Mesodermal cell (in vitro differentiated cells): ENCODE measurements at regions not wholly inside any gene's neighbourhood (a gene's known extent, or its start where the extent isn't known, plus 50 kb on each side); places are given as distances from the start of the nearest gene placed in this dataset.

Experiments used
- H3K27ac ChIP-seq: 2 replicates; pipeline ENCODE4 v1.7.0; 2013; ENCODE audit warnings: mild to moderate bottlenecking, low read depth, low read length, moderate library complexity; ENCODE audit not compliant: severe bottlenecking
- H3K36me3 ChIP-seq: 2 replicates; pipeline ENCODE4 v1.7.1; 2013; ENCODE audit warnings: mild to moderate bottlenecking, low read length, moderate library complexity; ENCODE audit not compliant: control insufficient read depth, insufficient read depth
- H3K4me1 ChIP-seq: one replicate; pipeline ENCODE4 v1.7.1; 2013; ENCODE audit warnings: mild to moderate bottlenecking, low read length; ENCODE audit not compliant: insufficient read depth, control insufficient read depth, poor library complexity, severe bottlenecking
- H3K4me3 ChIP-seq: 2 replicates; pipeline ENCODE4 v1.7.0; 2013; ENCODE audit warnings: low read length, control low read depth, mild to moderate bottlenecking; ENCODE audit not compliant: insufficient read depth, poor library complexity, severe bottlenecking; ENCODE audit errors: extremely low read depth
- H3K9me3 ChIP-seq: 2 replicates; pipeline ENCODE4 v1.7.1; 2013; ENCODE audit warnings: mild to moderate bottlenecking, low read length, moderate library complexity; ENCODE audit not compliant: control insufficient read depth
- WGBS, 2 experiments: methylation state at CpG; one replicate each; pipeline ENCODE4 v1.1.5; 2013; ENCODE audit warnings: missing lambda C conversion rate in 2 of 2; ENCODE audit not compliant: insufficient coverage in 2 of 2; 5-methylcytosine and 5-hydroxymethylcytosine counted together

- no peaks in the 10 kb centered on the region for H3K36me3 ChIP-seq
- WGBS, 2 experiments: 80 to 85% methylated on average over 2 to 3 of the region's 4 CpGs
- H3K9me3 ChIP-seq: no peaks in the 10 kb centered on the region
Observed at GRCh38 chr5:118778941-118779340, 209.4 kb downstream of the DTWD2 start.

GRCh38 chr5:118777189-118777736 is 211.1 kb downstream of the DTWD2 start:
- H3K4me1 ChIP-seq: no peaks in the 10 kb centered on the region
- WGBS, 2 experiments: 87 to 100% methylated on average over 2 of the region's 3 CpGs
- H3K36me3 ChIP-seq: no peaks in the 10 kb centered on the region
- no peaks in the 10 kb centered on the region for H3K9me3 ChIP-seq
- H3K4me3 ChIP-seq: no peak overlapping the region
- H3K27ac ChIP-seq: no peak overlapping the region

More at GRCh38 chr5:118778941-118779340, 209.4 kb downstream of the DTWD2 start:
- no peak overlapping the region for H3K27ac ChIP-seq
- H3K4me3 ChIP-seq: no peak overlapping the region
- no peaks in the 10 kb centered on the region for H3K4me1 ChIP-seq

- no peaks in the 10 kb centered on the region for H3K9me3 ChIP-seq
- H3K4me1 ChIP-seq: no peaks in the 10 kb centered on the region
- 88% methylated on average over 1 of the region's 1 CpG; no CpG with 5 or more reads in 1 of the 2 experiments for WGBS, 2 experiments
- no peaks in the 10 kb centered on the region for H3K36me3 ChIP-seq
- no peak overlapping the region for H3K4me3 ChIP-seq
- no peak overlapping the region for H3K27ac ChIP-seq
Observed at GRCh38 chr5:118776755-118777154, 211.6 kb downstream of the DTWD2 start.

GRCh38 chr5:118775790-118776499 is 212.4 kb downstream of the DTWD2 start:
- H3K27ac ChIP-seq: no peak overlapping the region
- no peaks in the 10 kb centered on the region for H3K36me3 ChIP-seq
- no peaks in the 10 kb centered on the region for H3K4me1 ChIP-seq
- 100% methylated on average over 1 of the region's 2 CpGs for whole genome bisulfite sequencing, 2 experiments
- no peaks in the 10 kb centered on the region for H3K9me3 ChIP-seq
- no peak overlapping the region for H3K4me3 ChIP-seq

- H3K27ac ChIP-seq: no peak overlapping the region
- WGBS, 2 experiments: 86 to 100% methylated on average over 1 of the region's 1 CpG
- no peak overlapping the region for H3K4me3 ChIP-seq
- no peaks in the 10 kb centered on the region for H3K36me3 ChIP-seq
- no peaks in the 10 kb centered on the region for H3K9me3 ChIP-seq
- no peaks in the 10 kb centered on the region for H3K4me1 ChIP-seq
Observed at GRCh38 chr5:118768607-118769175, 219.7 kb downstream of the DTWD2 start.

- Histone ChIP-seq H3K36me3 (no peaks in the 10 kb centered on the region), H3K27ac (no peak overlapping the region), H3K4me1 (no peaks in the 10 kb centered on the region), H3K4me3 (no peak overlapping the region), H3K9me3 (no peaks in the 10 kb centered on the region)
- 87 to 93% methylated on average over 4 of the region's 4 CpGs for WGBS, 2 experiments
Observed at GRCh38 chr5:118762291-118762690, 226.1 kb downstream of the DTWD2 start.

GRCh38 chr5:118761814-118762213 is 226.5 kb downstream of the DTWD2 start:
- H3K4me3 ChIP-seq: no peak overlapping the region
- 87 to 95% methylated on average over 2 to 4 of the region's 4 CpGs for WGBS, 2 experiments
- no peak overlapping the region for H3K27ac ChIP-seq
- no peaks in the 10 kb centered on the region for H3K4me1 ChIP-seq
- H3K9me3 ChIP-seq: no peaks in the 10 kb centered on the region
- no peaks in the 10 kb centered on the region for H3K36me3 ChIP-seq

- Histone ChIP-seq H3K4me3 (no peak overlapping the region), H3K4me1 (no peaks in the 10 kb centered on the region), H3K36me3 (no peaks in the 10 kb centered on the region), H3K9me3 (no peaks in the 10 kb centered on the region), H3K27ac (no peak overlapping the region)
- WGBS, 2 experiments: 96 to 97% methylated on average over 4 to 5 of the region's 5 CpGs
Observed at GRCh38 chr5:118752969-118753368, 235.4 kb downstream of the DTWD2 start.

- no peaks in the 10 kb centered on the region for H3K36me3 ChIP-seq
- WGBS, 2 experiments: 100% methylated on average over 1 of the region's 4 CpGs; no CpG with 5 or more reads in 1 of the 2 experiments
- H3K27ac ChIP-seq: no peak overlapping the region
- no peak overlapping the region for H3K4me3 ChIP-seq
- H3K4me1 ChIP-seq: no peaks in the 10 kb centered on the region
- H3K9me3 ChIP-seq: no peaks in the 10 kb centered on the region
Observed at GRCh38 chr5:118736396-118736795, 252.0 kb downstream of the DTWD2 start.

- Histone ChIP-seq H3K36me3 (no peaks in the 10 kb centered on the region), H3K4me1 (no peaks in the 10 kb centered on the region), H3K9me3 (no peaks in the 10 kb centered on the region), H3K27ac (no peak overlapping the region), H3K4me3 (no peak overlapping the region)
- WGBS, 2 experiments: 60 to 94% methylated on average over 1 to 3 of the region's 3 CpGs
Observed at GRCh38 chr5:118733394-118733793, 255.0 kb downstream of the DTWD2 start.

- no peak overlapping the region for H3K27ac ChIP-seq
- H3K36me3 ChIP-seq: no peaks in the 10 kb centered on the region
- H3K9me3 ChIP-seq: no peaks in the 10 kb centered on the region
- WGBS, 2 experiments: 83 to 100% methylated on average over 2 of the region's 2 CpGs
- no peaks in the 10 kb centered on the region for H3K4me1 ChIP-seq
- H3K4me3 ChIP-seq: no peak overlapping the region
Observed at GRCh38 chr5:118728191-118728590, 260.2 kb downstream of the DTWD2 start.
